ENCODE measurements at regions not wholly inside any gene's neighbourhood (a gene's known extent, or its start where the extent isn't known, plus 50 kb on each side); places are given as distances from the start of the nearest gene placed in this dataset.

DNA sequence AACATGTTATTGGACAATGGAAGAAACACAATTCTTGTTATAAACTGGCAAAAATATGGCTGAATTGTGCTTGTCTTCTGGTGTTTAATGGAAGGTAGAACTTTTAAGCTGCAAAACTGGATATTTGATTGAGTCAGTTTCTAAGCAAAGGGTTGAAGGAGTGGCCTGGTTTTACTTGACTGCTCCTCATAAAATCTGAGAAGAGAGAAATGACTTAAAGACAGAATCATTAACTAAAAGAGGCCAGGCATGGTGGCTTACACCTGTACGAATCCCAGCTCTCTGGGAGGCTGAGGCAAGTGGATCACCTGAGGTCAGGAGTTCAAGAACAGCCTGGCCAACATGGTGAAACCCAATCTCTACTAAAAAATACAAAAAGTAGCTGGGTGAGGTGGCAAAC is 770.7 kb downstream of the CDH11 start:
- TF ChIP-seq, protein P1, sequence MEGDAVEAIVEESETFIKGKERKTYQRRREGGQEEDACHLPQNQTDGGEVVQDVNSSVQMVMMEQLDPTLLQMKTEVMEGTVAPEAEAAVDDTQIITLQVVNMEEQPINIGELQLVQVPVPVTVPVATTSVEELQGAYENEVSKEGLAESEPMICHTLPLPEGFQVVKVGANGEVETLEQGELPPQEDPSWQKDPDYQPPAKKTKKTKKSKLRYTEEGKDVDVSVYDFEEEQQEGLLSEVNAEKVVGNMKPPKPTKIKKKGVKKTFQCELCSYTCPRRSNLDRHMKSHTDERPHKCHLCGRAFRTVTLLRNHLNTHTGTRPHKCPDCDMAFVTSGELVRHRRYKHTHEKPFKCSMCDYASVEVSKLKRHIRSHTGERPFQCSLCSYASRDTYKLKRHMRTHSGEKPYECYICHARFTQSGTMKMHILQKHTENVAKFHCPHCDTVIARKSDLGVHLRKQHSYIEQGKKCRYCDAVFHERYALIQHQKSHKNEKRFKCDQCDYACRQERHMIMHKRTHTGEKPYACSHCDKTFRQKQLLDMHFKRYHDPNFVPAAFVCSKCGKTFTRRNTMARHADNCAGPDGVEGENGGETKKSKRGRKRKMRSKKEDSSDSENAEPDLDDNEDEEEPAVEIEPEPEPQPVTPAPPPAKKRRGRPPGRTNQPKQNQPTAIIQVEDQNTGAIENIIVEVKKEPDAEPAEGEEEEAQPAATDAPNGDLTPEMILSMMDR (IDR thresholded peaks at IDR 0.05; ENCODE audit: poor library complexity), result no peak
- no peak for TF ChIP-seq EZH2 (IDR thresholded peaks at IDR 0.05; ENCODE audit: borderline replicate concordance)
